Prostate gland (tissue), 2 donors: ENCODE measurements at regions not wholly inside any gene's neighbourhood (a gene's known extent, or its start where the extent isn't known, plus 50 kb on each side); places are given as distances from the start of the nearest gene placed in this dataset.

Experiments
- DNase-seq: peaks from one replicate; pipeline ENCODE4 v3.0.0-alpha.2; 2019; ENCODE audit warnings: low spot score
- H3K27ac ChIP-seq, 2 donors: fragments of 200-600 bp; sonication (generic); 2 replicates each; pipeline ENCODE4 v1.5.1; 2017 to 2019
- H3K27me3 ChIP-seq: fragments of 200-600 bp; sonication (generic); replicated peaks from 2 replicates; pipeline ENCODE4 v1.5.1; 2019; ENCODE audit not compliant: insufficient read depth
- H3K36me3 ChIP-seq, 2 donors: fragments of 200-600 bp; sonication (generic); 1 replicate in 1 of 2; 2 replicates in 1 of 2; pipeline versions ENCODE4 v1.5.1 to v1.8.1; 2017 to 2019
- H3K4me1 ChIP-seq: fragments of 200-600 bp; sonication (generic); replicated peaks from 2 replicates; pipeline ENCODE4 v1.5.1; 2019
- H3K4me3 ChIP-seq, 2 donors: fragments of 200-600 bp; sonication (generic); 2 replicates each; pipeline ENCODE4 v1.5.1; 2017 to 2019
- H3K9me3 ChIP-seq: fragments of 200-600 bp; sonication (generic); 2 replicates; pipeline ENCODE4 v1.5.1; 2017
- POLR2A ChIP-seq: fragments of 450-650 bp; IDR thresholded peaks from one replicate; pipeline ENCODE4 v1.6.1; 2016; ENCODE audit warnings: antibody characterized with exemption, mild to moderate bottlenecking
- POLR2AphosphoS5 ChIP-seq: sonication (generic); formaldehyde crosslinking; IDR thresholded peaks from one replicate; pipeline ENCODE4 v1.6.1; 2017; ENCODE audit warnings: antibody characterized with exemption
- WGBS: methylation state at CpG from one replicate; pipeline ENCODE4 v1.1.5; 2018; 5-methylcytosine and 5-hydroxymethylcytosine counted together
- intact Hi-C: fragments of 100-400 bp; cut with DNase I; formaldehyde crosslinking; loops from one replicate; pipeline ENCODE4 v1.14.2; 2022
- TF ChIP-seq, protein P1 (sequence below), 4 experiments: fragments of 200-600 bp in 2 of 4; fragments of 450-650 bp in 2 of 4; sonication (generic) in 2 of 4; IDR thresholded peaks; 1 replicate in 3 of 4; 2 replicates in 1 of 4; pipeline ENCODE4 v1.5.1; 2016 to 2019; ENCODE audit warnings: antibody characterized with exemption in 4 of 4, mild to moderate bottlenecking in 2 of 4, moderate library complexity in 2 of 4

DNA sequence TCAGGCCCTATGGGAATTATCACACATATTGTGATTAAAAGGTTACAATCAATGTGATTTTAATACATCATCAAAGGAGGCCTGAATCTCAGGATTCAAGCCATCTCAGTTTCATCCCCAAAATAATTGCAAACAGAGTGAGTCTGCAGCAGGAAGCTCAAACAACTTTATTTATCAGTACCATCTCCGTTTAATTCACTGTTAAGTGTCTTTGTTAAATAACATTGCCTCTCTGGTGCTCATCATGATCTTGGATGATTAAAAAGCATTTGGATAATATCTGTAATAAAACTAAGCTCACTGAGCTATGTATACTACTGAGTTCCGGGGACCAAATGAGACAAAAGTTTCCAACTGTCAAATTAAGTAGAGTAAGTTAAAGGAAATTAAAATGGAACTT, 817.8 kb upstream of the CNTNAP5 start:
- no peaks in the 10 kb centered on the region for H3K27me3 ChIP-seq
- TF ChIP-seq POLR2A (no peak), POLR2AphosphoS5 (no peak)
- TF ChIP-seq, protein P1, sequence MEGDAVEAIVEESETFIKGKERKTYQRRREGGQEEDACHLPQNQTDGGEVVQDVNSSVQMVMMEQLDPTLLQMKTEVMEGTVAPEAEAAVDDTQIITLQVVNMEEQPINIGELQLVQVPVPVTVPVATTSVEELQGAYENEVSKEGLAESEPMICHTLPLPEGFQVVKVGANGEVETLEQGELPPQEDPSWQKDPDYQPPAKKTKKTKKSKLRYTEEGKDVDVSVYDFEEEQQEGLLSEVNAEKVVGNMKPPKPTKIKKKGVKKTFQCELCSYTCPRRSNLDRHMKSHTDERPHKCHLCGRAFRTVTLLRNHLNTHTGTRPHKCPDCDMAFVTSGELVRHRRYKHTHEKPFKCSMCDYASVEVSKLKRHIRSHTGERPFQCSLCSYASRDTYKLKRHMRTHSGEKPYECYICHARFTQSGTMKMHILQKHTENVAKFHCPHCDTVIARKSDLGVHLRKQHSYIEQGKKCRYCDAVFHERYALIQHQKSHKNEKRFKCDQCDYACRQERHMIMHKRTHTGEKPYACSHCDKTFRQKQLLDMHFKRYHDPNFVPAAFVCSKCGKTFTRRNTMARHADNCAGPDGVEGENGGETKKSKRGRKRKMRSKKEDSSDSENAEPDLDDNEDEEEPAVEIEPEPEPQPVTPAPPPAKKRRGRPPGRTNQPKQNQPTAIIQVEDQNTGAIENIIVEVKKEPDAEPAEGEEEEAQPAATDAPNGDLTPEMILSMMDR (IDR thresholded peaks at IDR 0.05): no peak
- no peak overlapping the region for H3K4me3 ChIP-seq
- WGBS: 35% methylated on average over 2 of the region's 2 CpGs
- no peak overlapping the region for H3K27ac ChIP-seq
- H3K36me3 ChIP-seq: no peaks in the 10 kb centered on the region
- H3K9me3 ChIP-seq: no peaks in the 10 kb centered on the region
- intact Hi-C loops: no loop called here
- DNase-seq: no peak
- no peaks in the 10 kb centered on the region for H3K4me1 ChIP-seq

DNA sequence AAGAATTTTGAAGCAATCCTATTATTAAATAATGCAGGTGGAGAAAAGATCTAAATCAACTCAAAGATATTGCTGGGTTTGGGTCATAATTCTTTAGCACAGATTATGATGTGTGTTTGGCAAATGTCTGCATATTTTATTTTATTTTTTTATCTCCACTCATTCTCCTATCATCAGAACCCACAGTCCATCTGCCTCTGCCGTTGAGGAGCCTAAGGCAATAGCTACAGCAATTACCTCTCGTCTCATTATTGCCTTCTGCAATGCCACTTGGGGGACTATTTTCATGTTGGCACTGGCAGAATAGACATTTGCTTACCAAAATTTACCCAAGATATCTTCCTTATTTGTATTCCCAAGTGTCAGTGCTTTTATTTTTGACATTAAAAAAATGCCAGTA, 815.9 kb upstream of the CNTNAP5 start:
- intact Hi-C loops: no loop called here
- Histone ChIP-seq H3K27me3 (no peaks in the 10 kb centered on the region), H3K27ac (no peak overlapping the region), H3K4me1 (no peaks in the 10 kb centered on the region), H3K4me3 (no peak overlapping the region), H3K9me3 (no peaks in the 10 kb centered on the region), H3K36me3 (no peaks in the 10 kb centered on the region)
- TF ChIP-seq, protein P1 (IDR thresholded peaks at IDR 0.05): no peak
- no peak for TF ChIP-seq POLR2A
- TF ChIP-seq POLR2AphosphoS5: no peak
- 66% methylated on average over 2 of the region's 2 CpGs for WGBS
- no peak for DNase-seq

DNA sequence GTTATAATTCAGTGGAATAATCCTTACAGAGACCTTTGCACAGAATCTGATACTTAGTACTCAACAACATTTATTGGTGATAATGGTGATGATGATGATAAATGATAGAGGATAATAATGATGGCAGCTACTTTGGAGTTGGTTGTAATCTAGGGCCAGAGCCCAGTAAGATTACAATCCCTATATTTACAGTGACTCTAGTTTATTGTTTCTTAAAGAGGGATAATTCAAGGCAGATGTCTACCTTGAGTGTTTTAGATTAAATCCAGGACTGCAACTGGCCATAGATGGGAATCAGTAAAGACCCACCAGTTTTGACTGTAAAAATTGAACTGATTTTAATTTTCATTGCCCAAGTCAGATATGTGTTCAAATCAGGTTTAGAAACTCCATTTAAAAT, 813.9 kb upstream of the CNTNAP5 start:
- H3K27ac ChIP-seq: no peak overlapping the region
- no peak overlapping the region for H3K4me3 ChIP-seq
- H3K9me3 ChIP-seq: no peaks in the 10 kb centered on the region
- H3K36me3 ChIP-seq: no peaks in the 10 kb centered on the region
- H3K27me3 ChIP-seq: no peaks in the 10 kb centered on the region
- no peaks in the 10 kb centered on the region for H3K4me1 ChIP-seq
- intact Hi-C loops: no loop called here
- TF ChIP-seq POLR2AphosphoS5: no peak
- TF ChIP-seq POLR2A: no peak
- TF ChIP-seq, protein P1 (IDR thresholded peaks at IDR 0.05): no peak
- no peak for DNase-seq

DNA sequence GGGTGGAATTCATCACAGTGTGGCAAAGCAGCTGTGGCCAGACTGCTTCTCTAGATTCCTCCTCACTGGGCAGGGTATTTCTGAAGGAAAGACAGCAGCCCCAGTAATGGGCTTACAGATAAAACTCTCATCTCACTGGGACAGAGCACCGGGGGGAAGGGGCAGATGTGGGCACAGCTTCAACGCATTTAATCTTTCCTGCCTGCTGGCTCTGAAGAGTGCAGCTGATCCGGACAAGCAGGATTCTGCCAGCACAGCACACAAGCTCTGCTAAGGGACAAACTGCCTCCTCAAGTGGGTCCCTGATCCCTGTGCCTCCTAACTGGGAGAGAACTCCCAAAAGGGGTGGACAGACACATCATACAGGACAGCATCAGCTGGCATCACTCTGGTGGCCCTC, 779.9 kb upstream of the CNTNAP5 start:
- Histone ChIP-seq H3K4me1 (no peaks in the 10 kb centered on the region), H3K27me3 (no peaks in the 10 kb centered on the region), H3K4me3 (no peak overlapping the region), H3K27ac (no peak overlapping the region), H3K9me3 (no peaks in the 10 kb centered on the region), H3K36me3 (no peaks in the 10 kb centered on the region)
- 79% methylated on average over 3 of the region's 3 CpGs for WGBS
- DNase-seq: no peak
- intact Hi-C loops: no loop called here
- no peak for TF ChIP-seq POLR2AphosphoS5
- TF ChIP-seq, protein P1 (IDR thresholded peaks at IDR 0.05): no peak
- no peak for TF ChIP-seq POLR2A

DNA sequence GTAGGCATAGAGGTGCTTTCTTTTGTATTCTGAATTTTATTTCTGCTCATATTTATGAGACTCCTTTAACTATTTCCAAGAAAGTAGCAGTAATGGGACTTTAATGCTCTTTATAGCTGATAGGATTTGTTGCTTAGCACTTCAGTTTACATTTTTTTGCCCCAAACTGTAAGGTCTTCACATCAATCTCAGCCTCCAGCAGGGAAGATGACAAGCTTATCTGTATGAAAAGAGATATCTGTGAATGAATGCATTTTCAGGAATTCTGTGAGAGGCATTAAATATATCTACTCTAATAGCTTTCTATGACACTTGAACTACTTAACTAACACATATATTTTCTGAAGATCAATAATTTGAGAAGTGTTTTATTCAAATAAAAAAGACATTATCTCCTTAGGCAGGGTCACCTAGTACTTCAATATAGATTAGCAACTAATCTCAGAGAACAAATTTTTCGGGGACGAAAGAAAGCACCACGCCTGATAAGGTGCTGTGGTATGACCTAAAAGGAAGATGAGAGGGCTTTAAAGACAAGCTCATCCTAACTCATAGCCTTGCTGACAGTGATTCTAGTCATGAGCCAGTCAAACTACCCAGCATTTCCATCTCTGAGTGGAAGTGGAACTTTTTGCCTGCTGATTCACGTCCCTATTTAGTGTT, 766.1 kb upstream of the CNTNAP5 start:
- no peak for TF ChIP-seq POLR2A
- TF ChIP-seq POLR2AphosphoS5: no peak
- TF ChIP-seq, protein P1 (IDR thresholded peaks at IDR 0.05): no peak
- intact Hi-C loops: no loop called here
- H3K4me3 ChIP-seq: no peak overlapping the region
- H3K4me1 ChIP-seq: no peaks in the 10 kb centered on the region
- no peaks in the 10 kb centered on the region for H3K36me3 ChIP-seq
- DNase-seq: no peak
- 86% methylated on average over 4 of the region's 4 CpGs for WGBS
- no peaks in the 10 kb centered on the region for H3K27me3 ChIP-seq
- no peaks in the 10 kb centered on the region for H3K9me3 ChIP-seq
- H3K27ac ChIP-seq: no peak overlapping the region
